ENCODE measurements at regions not wholly inside any gene's neighbourhood (a gene's known extent, or its start where the extent isn't known, plus 50 kb on each side); places are given as distances from the start of the nearest gene placed in this dataset.

GRCh38 chr2:107530046-107530445, 296.6 kb upstream of the RGPD4 start:
- Histone ChIP-seq H3K27ac (ENCODE audit: extremely low read depth, low read depth, low read length) (no peak overlapping the region), H4K20me1 (replicated peaks; ENCODE audit: control insufficient read depth, insufficient read depth, low read length) (no peaks in the 10 kb centered on the region), H3K9me1 (ENCODE audit: control insufficient read depth, insufficient read depth, low read length) (no peaks in the 10 kb centered on the region), H3K4me2 (ENCODE audit: insufficient read depth, low read length) (no peak overlapping the region), H3K27me3 (ENCODE audit: control insufficient read depth in 2 of 2, insufficient read depth in 2 of 2, low read length in 2 of 2) (no peaks in the 10 kb centered on the region), H3K4me1 (replicated peaks in 1 of 2; ENCODE audit: control insufficient read depth in 2 of 2, insufficient read depth in 2 of 2, low read length in 2 of 2) (no peaks in the 10 kb centered on the region), H3K9me3 (replicated peaks; ENCODE audit: control insufficient read depth, insufficient read depth, low read depth, low read length) (no peaks in the 10 kb centered on the region), H3K4me3 (no peak overlapping the region), H3K36me3 (ENCODE audit: control insufficient read depth, insufficient read depth, low read length) (no peaks in the 10 kb centered on the region), H3K79me2 (ENCODE audit: control insufficient read depth, insufficient read depth, low read length) (no peaks in the 10 kb centered on the region), H2AFZ (ENCODE audit: low read depth, low read length) (no peak overlapping the region), H3K9ac (ENCODE audit: insufficient read depth in 1 of 2, low read depth in 2 of 2, low read length in 2 of 2) (no peak overlapping the region)
- ATAC-seq = no peak
- CTCF ChIA-PET (ENCODE audit: low intra/inter-chr PET ratio) = no interaction called here
- intact Hi-C loops (cut with micrococcal nuclease) = no loop called here
- no peak for DNase-seq (ENCODE audit: extremely low read depth in 1 of 4, low spot score in 3 of 4)
- in situ Hi-C loops (cut with MboI) = no loop called here
- POLR2A ChIA-PET = no interaction called here
- no TSS peak for BruUV-seq (replicated peaks)
- no peak for FAIRE-seq
- WGBS (ENCODE audit: insufficient coverage, low coverage, missing lambda C conversion rate) = 0% methylated on average over 1 of the region's 1 CpG
- TF ChIP-seq CREB3 (tag; conservative IDR thresholded peaks at IDR 0.05; ENCODE audit: low read depth) (no peak), DMBX1 (CRISPR knock-in tag; IDR thresholded peaks at IDR 0.05; ENCODE audit: borderline replicate concordance) (no peak), NR4A1 (CRISPR knock-in tag; IDR thresholded peaks at IDR 0.05) (no peak), NR4A1 (tag; IDR thresholded peaks at IDR 0.05) (no peak), ELK3 (CRISPR knock-in tag; IDR thresholded peaks at IDR 0.05) (no peak), CEBPZ (IDR thresholded peaks at IDR 0.05; ENCODE audit: borderline replicate concordance, low read depth, low read length) (no peak), NCOA2 (IDR thresholded peaks at IDR 0.05; ENCODE audit: partially characterized antibody in 2 of 2) (no peak), HINFP (tag; conservative IDR thresholded peaks at IDR 0.05; ENCODE audit: low read depth) (no peak), PHB (CRISPR knock-in tag; IDR thresholded peaks at IDR 0.05) (no peak), ETS2 (tag; IDR thresholded peaks at IDR 0.05; ENCODE audit: borderline replicate concordance, poor library complexity, severe bottlenecking) (no peak), ZSCAN32 (CRISPR knock-in tag; IDR thresholded peaks at IDR 0.05) (no peak), BRF1 (IDR thresholded peaks at IDR 0.05; ENCODE audit: borderline replicate concordance, extremely low read depth, insufficient read length) (no peak), ETS1 (conservative IDR thresholded peaks at IDR 0.05; ENCODE audit: control insufficient read depth, low read depth, low read length) (no peak), GATAD2B (IDR thresholded peaks at IDR 0.05; ENCODE audit: borderline replicate concordance) (no peak), ZNF586 (CRISPR knock-in tag; conservative IDR thresholded peaks at IDR 0.05) (no peak)

Data from K562 (cell line).